Activated CD4-positive, CD25-positive, alpha-beta regulatory T cell (primary cell): ENCODE measurements at regions not wholly inside any gene's neighbourhood (a gene's known extent, or its start where the extent isn't known, plus 50 kb on each side); places are given as distances from the start of the nearest gene placed in this dataset.

Experiments used
- DNase-seq, 4 experiments: peaks; one replicate each; lab custom pipeline; 2025; lab: John Stamatoyannopoulos, UW

- DNase-seq: no peak
These were observed 102.8 kb upstream of the GALNT2 start for GRCh38 chr1:229964281-229964680.

DNA sequence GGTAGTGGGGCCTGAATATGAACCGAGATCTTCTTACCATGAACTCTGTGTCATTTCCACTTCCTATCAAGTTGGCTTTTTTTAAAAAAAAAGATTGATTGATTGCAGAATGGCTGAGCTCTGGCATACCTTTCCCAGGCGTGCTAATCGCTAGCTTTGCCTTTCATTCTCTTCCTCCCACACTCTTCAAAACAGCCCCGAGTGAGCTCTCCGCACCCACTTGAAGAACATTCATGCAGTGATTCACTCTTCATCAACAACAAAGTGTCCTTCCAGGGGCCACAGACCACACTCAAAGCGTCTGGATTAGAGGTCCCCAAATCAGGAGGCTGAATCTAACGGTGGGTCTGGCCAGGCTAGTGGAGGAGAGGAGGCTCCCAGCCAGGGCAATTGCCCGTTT is 96.3 kb upstream of the GALNT2 start:
- DNase-seq: no peak

DNA sequence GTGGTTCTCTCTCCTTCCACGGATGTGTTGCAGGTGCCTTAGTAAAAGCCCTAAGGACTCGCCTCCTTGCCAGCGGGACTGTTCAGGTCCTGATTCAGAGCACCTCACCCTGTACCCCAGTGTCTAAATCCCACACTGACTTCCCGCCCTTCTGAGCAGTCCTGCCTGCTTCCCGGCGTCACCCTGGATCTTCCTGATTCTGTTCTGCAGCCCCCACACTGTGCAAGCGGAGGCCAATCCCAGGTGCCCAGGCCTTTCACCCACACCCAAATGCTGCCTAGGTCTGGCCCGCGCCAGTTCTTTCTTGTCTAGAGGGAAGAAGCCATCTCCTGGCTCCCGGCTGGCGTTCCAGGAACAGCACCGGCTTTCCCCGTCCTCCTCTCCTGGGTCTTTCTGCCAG is 95.9 kb upstream of the GALNT2 start:
- DNase-seq: no peak

DNA sequence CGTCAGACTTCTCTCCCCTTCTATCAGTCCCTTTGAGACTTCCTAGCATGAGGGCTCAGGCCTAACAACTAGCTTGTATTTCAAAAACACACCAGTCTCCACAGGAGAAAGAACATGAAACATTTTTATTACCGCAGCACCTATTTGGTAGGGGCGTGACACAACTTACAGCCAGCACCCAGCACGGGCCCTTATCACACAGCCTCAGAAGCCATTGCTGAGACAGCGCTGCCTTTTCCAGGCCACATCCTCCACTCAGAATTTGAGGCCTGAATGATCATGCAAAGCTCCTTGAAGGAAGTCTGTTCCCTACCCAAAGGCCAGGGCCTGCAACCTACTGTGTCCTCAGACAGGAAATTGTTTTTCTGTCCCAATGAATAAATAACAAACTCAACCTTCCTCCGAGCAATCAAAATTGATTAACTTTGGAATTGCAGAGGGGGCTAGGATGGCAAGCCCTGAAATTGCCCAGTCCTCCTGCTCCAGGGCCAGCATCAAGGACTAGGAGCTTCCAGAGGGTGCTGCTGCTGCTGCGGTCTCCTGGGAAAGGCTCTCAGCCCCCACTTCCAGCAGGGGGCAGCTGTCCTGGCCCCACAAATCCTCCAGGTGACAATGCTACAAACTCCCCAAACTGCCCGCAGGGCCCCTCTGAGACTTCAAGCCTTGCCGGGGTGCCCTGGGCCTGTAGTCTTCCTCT is 94.3 kb upstream of the GALNT2 start:
- no peak for DNase-seq

- no peak for DNase-seq
These were observed 93.8 kb upstream of the GALNT2 start for GRCh38 chr1:229973297-229973612.

GRCh38 chr1:229975047-229975446 is 92.0 kb upstream of the GALNT2 start:
- DNase-seq: no peak

DNA sequence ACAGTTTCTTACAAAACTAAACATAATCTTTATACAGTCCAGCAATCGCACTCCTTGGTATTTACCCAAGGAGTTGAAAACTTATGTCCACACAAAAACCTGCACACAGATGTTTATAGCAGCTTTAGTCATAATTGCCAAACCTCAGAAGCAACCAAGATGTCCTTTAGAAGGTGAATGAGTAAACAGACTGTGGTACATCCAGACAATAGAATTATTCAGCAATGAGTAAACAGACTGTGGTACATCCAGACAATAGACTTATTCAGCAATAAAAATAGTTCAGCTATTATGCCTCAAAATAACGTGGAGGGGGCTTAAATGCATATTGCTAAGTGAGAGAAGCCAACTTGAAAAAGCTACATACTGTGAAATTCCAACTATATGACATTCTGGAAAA is 87.0 kb upstream of the GALNT2 start:
- DNase-seq: no peak

DNA sequence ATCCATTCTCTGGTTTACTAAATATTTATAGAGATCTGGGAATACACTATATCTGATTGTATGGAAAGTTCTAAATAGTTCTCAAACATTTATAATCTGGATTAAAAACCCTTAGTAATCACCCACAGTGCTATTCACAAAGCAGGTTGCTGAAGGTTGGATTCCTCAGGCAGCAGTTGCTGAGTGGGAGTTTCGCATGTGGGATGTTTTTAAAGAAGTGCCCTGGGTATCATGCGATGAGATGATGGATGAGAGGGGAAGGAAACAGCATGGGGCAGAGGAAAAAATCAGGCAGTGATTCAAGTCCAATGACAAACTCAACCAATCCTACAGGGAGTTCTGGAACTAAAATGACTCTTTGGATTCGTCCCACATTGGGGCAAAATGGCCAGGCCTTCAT is 85.3 kb upstream of the GALNT2 start:
- DNase-seq: no peak

DNA sequence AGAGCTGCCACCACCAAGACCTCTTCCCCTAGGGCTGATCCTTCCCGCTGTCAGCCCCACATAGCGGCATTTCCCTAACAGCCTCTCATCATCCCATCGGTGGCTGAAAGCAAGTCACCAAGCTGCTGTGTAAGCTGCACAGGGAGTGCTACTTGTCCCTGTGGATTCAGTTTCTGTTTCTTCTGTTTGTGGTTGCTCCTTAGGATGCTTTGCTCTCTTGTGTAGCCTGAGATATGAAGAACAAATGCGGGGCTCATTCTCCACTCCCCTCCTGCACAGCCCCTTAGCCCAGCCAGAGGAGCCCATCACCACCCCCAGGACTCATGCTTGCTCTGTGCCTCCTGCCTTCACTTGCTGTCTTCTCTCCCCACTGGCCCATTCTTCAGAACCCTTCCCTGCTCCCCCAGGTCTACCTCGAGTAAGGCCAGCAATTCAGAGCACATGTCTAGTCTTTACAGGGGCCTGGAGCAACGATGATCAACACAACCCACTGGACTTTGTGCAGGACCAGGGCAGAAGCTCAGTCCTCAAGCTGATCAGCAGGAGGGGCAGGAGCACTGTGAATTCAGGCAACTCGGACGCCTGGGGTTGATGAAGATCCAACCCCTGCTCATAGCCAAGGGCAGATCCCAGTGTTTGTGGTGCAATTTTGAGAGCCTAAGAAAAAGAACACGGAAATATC is 82.6 kb upstream of the GALNT2 start:
- DNase-seq: no peak

DNA sequence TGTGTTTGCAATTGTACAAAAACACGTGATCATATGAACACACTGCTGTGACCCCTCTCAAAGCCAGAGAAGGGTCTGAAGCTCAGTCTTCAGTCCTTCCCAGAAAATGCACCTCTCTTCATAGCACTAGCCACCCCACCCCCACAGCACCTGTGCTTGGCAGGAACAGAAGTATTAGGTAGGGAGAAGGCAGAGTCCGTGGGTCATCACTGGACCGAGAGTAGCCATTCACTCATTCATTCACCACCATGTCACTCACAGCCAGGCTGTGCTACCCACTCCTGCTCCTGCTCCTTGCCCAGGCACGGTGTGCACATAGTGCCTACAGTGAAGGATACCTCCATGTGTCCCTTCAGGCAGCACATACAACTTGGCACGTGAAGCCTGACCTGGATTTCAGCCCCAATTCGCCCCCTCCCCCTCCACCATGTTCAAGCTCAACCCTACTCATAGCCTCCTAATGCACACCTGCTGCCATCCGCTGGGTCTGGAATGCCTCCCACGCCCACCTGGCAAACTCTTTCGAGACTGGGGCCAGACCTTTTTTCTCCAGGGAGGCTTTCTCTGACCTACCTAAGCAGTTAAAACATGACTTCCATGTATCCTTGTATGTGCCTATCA is 81.9 kb upstream of the GALNT2 start:
- DNase-seq: no peak

DNA sequence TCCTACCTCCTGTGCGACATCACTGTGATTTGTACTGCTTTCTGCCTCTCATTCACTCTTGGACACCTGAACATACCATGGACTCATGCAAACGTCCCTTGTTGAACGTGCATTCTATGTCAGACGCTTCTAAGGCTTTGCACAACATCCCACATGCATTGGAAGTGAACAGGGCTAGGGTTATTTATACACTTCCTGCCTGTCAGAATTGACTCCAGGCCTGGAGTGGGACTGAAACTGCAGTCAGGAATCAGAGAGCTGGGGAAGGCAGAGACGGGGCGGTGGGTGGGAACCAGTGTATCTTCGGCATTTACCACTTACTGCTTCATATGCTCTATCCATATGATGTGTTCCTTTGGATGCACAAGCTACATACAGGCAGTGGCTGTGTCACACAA is 81.4 kb upstream of the GALNT2 start:
- no peak for DNase-seq

DNA sequence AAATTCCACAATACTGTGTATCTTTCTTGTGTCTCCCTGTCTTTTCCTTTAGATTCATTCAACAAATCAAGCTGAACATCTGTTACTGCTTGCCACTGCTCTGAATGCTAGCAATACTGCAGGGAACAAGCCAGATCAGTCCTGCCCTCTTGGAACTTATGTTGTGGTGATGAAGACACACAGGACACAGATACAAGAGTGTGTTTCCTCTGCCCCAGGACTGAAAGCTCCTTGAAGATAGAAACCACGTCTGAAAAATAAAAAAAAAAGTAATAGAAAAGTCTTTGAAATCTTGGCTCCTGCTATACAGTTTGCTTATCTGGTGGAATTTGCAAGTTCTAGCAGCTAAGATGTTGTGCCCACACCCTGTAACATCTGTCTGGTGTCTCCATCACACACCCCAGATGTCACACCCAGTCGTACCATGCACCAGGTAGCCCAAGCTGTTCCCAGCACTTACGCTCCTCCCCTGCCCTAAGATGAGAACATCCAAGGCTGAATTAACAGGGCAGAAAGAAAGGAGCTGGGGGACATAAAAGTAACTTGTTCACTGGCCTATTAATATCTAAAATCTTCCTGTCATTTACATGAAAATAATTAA is 80.2 kb upstream of the GALNT2 start:
- DNase-seq: no peak

- no peak for DNase-seq
These were observed 79.1 kb upstream of the GALNT2 start for GRCh38 chr1:229987953-229988352.

- DNase-seq: no peak
These were observed 78.5 kb upstream of the GALNT2 start for GRCh38 chr1:229988534-229988933.

DNA sequence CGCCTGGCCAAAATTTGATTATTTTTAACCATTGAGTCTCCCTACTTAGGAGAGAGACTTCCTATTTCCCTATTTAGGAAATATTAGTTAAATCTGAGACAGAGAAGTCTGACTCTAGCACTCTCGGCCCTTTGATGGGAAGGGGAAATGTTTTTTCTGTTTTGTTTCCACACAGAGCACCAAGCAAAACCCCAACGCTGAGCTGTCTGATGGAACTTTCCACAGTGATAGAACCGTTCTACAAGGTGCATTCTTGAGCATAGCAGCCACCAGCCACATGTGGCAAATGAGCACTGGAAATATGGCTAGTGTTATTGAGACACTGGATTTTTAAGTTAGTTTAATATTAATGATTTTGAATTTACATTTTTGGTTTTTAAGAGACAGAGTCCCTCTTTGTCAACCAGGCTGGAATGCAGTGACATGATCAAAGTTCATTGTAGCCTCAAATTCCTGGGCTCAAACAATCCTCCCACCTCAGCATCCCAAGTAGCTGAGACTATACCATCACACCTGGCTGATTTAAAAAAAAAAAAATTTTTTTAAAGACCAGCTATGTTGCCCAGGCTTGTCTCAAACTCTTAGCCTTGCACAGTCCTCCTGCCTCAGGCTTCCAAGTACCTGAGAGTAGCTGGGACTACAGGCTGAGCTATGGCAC is 77.3 kb upstream of the GALNT2 start:
- no peak for DNase-seq

GRCh38 chr1:229990326-229990725 is 76.7 kb upstream of the GALNT2 start:
- no peak for DNase-seq

DNA sequence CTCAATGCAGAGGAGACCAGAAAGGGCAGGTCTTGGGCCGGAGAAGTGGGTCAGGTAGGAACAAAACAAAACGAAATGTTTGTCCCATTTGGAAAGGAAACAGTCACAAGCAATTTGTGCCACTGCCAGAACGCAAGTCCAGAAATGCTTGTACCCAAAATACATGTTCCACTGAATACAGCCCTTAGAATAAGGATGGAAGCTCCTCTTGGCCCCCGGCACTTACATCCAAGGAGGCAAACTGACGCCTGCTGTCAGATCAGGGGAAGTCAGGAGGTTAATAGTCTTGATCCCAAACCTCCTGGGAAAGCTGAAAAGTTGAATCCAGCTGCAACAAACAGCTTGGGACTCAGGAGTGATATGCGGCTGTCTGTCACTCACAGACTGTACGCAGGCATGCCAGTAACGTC is 75.9 kb upstream of the GALNT2 start:
- no peak for DNase-seq

GRCh38 chr1:229991724-229992333 is 75.2 kb upstream of the GALNT2 start:
- no peak for DNase-seq

DNA sequence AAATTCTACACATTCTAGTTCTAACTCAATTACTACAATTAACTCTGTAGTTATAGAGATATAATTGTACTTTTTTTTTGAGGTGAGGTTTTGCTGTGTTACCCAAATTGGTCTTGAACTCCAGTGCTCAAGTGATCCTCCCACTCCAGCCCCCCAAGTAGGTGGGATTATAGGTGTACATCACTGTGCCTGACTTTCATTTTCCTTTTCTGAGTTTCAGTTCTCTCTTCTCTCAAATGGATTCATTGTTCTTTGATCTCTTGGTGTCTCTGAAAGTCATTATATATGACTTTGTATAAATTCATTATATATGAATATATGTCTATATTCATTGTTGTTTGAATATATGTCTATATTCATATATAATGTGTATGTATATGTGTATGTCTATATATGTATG is 74.0 kb upstream of the GALNT2 start:
- no peak for DNase-seq

GRCh38 chr1:229993894-229994293 is 73.1 kb upstream of the GALNT2 start:
- DNase-seq: no peak

DNA sequence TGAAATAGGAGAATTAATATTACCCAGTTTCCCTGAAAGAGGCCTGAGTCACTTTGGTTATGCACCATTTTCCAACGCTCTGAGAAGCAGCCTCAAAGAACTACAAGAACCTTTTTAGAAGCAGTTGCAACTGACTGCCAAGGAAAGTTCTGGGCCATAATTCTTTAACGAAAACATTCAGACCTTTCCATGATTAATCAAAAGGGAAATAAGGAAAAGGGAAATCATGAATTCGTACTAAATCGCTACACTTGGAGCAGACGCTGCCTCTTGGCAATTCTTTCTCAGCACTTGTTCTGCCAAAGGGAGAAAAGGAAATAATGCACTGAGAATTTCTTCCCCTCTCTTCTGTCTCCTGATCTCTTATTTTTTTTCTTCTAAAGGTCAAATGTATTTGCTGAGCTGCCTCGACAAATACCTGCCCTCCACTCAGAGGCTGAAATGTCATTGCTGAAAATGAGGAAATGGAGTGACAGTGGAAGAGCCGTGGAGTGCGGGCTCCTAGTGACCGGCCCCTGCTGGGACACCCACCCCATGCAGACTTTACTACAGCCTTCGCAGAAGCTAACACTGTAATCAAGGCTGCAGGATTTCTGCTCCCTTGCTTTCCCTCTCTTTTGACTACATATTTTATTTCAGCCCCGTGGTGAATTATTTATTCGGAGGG is 67.9 kb upstream of the GALNT2 start:
- no peak for DNase-seq
